ENCODE measurements at regions not wholly inside any gene's neighbourhood (a gene's known extent, or its start where the extent isn't known, plus 50 kb on each side); places are given as distances from the start of the nearest gene placed in this dataset.
A peak's percentile ranks its signal among the peaks of the same experiment; 100 is the strongest.

DNA sequence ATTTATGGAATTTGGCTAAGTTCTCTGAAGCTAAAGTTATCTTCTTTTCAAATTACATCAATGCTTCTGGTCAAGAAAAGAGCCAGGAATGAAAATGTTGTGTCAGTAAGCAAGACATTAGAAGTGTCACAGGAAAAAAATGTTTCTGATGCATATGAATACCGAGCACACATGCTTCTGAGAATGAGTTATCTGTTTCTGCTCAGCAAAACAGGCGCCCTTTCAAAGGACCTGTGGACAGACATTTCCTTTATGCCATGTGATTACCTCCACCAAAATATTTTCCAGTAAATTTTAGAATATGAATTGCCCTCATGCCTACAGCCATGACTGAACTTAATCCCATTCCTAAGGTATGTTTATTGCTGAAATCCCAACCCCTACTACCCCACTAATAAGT lies 55.4 kb upstream of the RNF180 start:
- DNase-seq (ENCODE audit: extremely low read depth, low read depth) = no peak

DNA sequence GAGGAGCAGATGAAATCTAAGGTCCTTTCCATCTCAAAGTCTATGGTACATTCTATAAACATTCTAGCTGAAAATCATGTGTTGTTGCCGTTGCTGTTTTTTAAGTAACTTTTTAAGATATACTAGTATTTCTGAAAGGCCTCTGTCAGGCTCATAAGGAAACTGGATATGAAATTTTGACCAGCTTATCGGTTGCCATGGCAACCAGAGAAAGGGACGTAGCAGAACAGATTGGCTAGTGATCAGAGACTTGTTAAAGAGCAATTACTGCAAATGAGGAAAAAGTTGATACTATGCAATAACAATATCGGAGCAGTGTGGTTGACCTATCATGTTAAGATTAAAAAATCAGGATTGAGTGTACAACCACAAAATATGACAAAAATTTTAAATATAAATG lies 57.0 kb upstream of the RNF180 start:
- DNase-seq (ENCODE audit: extremely low read depth, low read depth) = no peak

DNA sequence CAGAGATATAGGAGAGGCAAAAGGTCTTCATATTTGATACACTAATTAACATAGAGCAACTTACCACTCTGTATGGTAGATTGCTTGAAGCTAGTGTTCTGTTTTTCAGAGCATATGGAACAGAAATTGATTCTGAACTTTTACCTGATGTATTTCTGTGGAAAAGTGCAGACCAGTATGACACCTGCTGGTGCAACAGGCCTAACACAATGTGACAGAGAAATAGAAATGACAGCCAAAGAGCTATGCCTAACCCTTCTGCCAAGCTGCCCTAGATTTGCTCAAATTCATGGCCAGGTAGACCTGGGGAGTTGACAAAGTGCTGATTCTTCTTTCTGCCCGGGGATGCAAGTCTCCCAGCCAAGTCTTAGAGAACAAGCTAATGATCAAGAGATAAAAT lies 65.4 kb upstream of the RNF180 start:
- no peak for DNase-seq (ENCODE audit: extremely low read depth, low read depth)

DNA sequence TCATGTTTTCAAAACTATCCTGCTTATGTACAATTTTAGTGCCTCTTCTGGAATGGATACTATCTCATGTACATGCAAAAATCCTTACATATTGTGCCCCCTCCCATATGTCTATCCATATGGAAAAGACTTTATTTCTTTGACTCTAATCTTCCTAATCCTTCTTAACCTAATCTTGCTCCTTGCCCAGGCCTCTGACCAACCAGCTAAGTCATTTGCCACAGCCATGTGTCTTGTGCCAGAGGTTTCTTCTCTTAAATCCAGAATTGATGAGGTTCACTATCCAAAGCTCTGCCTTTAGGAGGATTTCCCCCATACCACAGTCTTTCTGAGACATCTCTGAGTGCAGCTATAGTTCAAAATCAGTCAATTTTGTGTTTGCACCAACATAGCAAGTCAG lies 68.9 kb upstream of the RNF180 start:
- DNase-seq (ENCODE audit: extremely low read depth, low read depth) = no peak

DNA sequence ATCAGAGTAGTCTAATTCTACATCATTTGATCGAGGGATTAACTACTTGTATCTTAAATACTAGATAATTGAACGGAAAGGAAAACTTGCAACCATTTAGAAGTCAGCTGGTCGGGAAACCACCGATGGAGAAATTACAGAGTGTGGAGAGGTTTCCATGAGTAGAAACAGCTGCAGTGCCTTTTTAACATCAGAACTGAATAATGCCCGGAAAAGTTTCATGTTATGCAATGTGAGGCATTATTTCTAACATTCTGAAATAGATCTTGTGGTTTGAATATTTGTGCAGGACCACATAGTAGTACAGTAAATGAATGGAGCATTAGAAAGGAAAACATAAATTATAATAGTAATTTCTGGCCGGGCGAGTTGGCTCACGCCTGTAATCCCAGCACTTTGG lies 88.1 kb upstream of the RNF180 start:
- DNase-seq (ENCODE audit: extremely low read depth, low read depth) = no peak

DNA sequence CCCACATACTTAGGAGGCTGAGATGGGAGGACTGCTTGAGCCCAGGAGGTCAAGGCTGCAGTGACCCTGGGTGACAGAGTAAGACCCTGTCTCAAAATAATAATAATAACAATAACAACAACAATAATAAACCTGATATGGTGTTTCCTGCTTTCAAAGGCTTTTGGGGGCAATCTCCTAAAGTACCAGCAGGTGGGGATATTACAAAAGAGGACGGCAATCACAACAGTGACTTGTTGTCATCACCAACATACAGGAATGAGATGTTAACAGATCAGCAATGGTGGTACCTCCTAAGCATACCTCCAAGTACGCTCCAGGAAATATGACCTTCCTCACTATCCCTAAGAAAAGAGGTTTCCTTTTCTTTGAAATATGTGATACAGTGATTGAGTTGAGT lies 91.1 kb upstream of the RNF180 start:
- DNase-seq (ENCODE audit: extremely low read depth, low read depth) = peak; percentile 28

DNA sequence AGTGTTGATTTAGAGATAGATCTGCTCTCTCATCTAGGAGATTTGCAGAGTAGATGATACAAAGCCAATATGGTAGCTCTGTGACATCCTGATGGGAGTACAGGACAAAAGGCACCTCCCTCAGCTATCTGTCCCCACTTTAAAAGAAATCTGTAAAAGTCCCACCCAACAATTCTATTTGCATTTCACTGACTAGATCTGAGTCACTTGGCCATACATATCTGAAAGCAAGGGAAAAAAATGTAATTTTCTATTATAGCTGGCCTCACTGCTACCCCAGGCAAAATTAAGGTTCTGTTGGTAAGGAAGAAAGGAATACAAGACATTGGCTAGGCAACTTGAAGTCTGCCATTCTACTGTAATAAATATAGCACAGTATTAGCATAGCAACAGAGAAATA lies 96.2 kb upstream of the RNF180 start:
- DNase-seq (ENCODE audit: extremely low read depth, low read depth) = no peak

DNA sequence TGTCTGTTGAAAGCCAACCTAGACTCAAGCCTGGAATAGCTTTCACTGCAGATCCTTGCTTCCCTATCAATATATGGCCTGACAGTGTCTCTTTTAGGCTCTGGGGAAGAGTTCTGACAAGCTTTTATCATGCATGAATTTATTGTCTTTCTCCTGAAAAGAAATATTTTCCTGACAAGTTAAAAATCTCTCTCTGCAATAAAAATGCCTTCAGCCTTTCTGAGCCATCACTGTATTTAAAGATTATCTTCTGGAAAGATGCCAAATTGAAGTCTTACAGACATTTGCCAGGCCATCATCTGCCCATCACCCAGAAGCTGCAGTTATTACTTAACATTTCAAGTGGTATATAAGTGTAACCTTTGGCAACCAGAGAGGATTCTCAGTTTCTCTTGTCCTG lies 88.1 kb upstream of the HTR1A start:
- DNase-seq (ENCODE audit: extremely low read depth, low read depth) = no peak

DNA sequence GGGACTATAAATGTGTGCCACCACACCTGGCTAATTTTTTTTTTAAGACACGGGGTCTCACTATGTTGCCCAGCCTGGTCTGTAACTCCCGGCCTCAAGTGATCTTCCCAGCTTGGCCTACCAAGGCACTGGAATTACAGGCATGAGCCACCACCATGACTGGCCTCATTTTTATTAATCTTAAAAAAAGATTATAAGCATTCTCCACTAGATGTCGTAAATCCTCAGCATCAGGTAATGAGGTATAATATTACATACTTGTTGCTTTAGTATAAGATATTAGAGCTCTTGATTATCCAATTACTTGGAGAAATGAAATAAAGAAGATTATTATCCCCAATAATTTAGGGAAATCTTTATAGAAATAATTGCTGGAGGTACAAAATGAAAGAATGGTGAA lies 78.2 kb upstream of the HTR1A start:
- no peak for DNase-seq (ENCODE audit: extremely low read depth, low read depth)

DNA sequence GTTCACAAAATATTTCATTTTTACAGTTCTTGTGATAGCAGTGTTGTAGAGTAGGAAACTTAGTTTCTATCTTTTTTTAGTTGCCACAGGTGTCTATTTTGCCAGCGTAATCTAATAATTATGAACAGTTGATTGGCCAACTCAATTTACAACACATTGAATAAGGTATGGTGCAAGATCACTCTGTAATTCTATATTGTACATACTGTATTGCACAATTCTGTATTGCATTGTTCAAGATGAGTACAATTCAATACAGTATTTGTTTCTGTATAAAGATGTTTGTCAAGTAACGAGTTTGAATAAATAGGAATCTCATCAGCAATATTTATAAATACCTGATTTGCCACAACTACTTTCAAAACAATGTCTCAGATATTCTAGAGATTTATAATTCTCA lies 64.2 kb upstream of the HTR1A start:
- DNase-seq (ENCODE audit: extremely low read depth, low read depth) = no peak

DNA sequence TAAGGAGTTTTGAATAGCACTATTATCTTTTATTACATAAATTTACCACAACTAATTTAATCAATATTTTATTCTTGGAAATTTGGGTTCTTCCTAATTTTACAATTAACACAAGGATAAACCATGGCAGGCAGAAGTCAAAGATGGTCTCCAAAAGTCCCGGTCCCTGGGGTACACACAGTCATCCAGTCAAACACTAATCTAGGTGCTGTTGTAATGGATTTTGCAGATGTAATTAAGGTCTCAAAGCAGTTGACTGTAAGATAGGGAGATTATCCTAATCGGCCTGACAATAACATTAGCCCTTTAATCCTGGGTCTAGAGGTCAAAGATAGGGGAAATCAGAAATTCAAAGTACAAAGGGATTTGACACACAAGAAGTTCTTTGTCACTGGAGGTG lies 57.5 kb upstream of the HTR1A start:
- no peak for DNase-seq (ENCODE audit: extremely low read depth, low read depth)

DNA sequence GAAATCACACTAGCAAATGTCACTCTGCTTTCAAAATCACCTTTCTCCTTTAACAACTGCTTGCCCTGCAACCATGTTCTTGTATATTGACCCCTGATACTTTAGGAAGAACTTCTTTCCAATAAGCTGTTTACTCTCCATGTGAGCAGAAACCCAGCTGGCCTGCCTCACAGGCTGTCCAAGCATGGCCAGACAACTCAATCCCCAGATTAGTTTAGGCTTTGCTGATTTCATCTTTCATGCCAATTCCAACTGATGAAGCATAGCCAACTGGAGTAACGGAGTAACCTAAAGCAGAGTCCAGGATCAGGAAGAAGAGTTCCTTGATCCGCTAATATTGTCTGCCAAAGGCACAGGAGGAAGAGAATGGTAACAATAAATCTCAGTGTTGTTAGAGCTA lies 56.7 kb upstream of the HTR1A start:
- no peak for DNase-seq (ENCODE audit: extremely low read depth, low read depth)

DNA sequence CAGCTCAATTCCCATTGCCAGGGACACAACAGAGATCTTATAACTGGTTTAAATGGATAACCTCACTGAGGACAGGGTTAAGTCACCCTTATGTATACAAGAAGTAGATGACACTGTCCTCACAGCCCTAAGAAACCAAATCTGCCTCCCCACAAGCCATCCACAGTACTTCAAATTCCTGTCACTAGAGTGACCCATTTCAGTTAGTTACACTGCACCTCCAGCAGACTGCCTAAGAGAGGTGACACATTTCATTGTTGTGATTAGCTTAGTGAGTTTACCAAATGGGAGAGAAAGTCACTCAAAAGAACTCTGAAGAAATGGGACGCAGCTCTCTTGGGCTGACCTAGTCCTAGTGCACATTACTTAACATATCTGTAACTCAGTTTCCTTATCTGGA lies 53.6 kb upstream of the HTR1A start:
- no peak for DNase-seq (ENCODE audit: extremely low read depth, low read depth)
